Vagina (tissue), 2 donors: ENCODE measurements at regions not wholly inside any gene's neighbourhood (a gene's known extent, or its start where the extent isn't known, plus 50 kb on each side); places are given as distances from the start of the nearest gene placed in this dataset.

Source experiments
- DNase-seq, 2 donors: peaks; one replicate each; pipeline ENCODE4 v3.0.0-alpha.2; 2017; ENCODE audit errors: extremely low spot score in 2 of 2
- H3K27ac ChIP-seq: fragments of 200-600 bp; sonication (generic); one replicate; pipeline ENCODE4 v1.5.1; 2019
- H3K27me3 ChIP-seq: fragments of 200-600 bp; sonication (generic); one replicate; pipeline ENCODE4 v1.5.1; 2019
- H3K36me3 ChIP-seq, 2 donors: fragments of 200-600 bp; sonication (generic); one replicate each; pipeline ENCODE4 v1.5.1; 2017 to 2019
- H3K4me1 ChIP-seq: fragments of 200-600 bp; sonication (generic); one replicate; pipeline ENCODE4 v1.5.1; 2019
- H3K4me3 ChIP-seq, 2 donors: fragments of 200-600 bp; sonication (generic); 1 replicate in 1 of 2; 2 replicates in 1 of 2; pipeline ENCODE4 v1.5.1; 2016 to 2019
- H3K9me3 ChIP-seq: fragments of 200-600 bp; sonication (generic); one replicate; pipeline ENCODE4 v1.5.1; 2019
- POLR2A ChIP-seq, 2 donors: fragments of 450-650 bp; IDR thresholded peaks; one replicate each; pipeline ENCODE4 v1.6.1; 2017; ENCODE audit warnings: antibody characterized with exemption in 2 of 2, mild to moderate bottlenecking in 2 of 2, moderate library complexity in 2 of 2
- POLR2AphosphoS5 ChIP-seq, 2 donors: sonication (generic); formaldehyde crosslinking; IDR thresholded peaks; one replicate each; pipeline ENCODE4 v1.9.0; 2017; ENCODE audit warnings: antibody characterized with exemption in 2 of 2, mild to moderate bottlenecking in 2 of 2, low read depth in 1 of 2; ENCODE audit not compliant: insufficient read depth in 1 of 2
- intact Hi-C: fragments of 100-400 bp; cut with DNase I; formaldehyde crosslinking; loops from one replicate; pipeline ENCODE4 v1.15.1; 2023
- TF ChIP-seq, protein P1 (sequence below), 3 experiments: fragments of 450-650 bp in 2 of 3; fragments of 200-600 bp in 1 of 3; sonication (generic) in 1 of 3; IDR thresholded peaks; one replicate each; pipeline ENCODE4 v1.5.1; 2017 to 2019; ENCODE audit warnings: antibody characterized with exemption in 3 of 3, mild to moderate bottlenecking in 2 of 3, moderate library complexity in 2 of 3

GRCh38 chr13:72129117-72129516 is 262.1 kb upstream of the DACH1 start:
- H3K27me3 ChIP-seq, result no peaks in the 10 kb centered on the region
- H3K36me3 ChIP-seq, result no peaks in the 10 kb centered on the region
- H3K4me1 ChIP-seq, result no peaks in the 10 kb centered on the region
- no peaks in the 10 kb centered on the region for H3K9me3 ChIP-seq
- no peak overlapping the region for H3K4me3 ChIP-seq
- no peak for DNase-seq
- TF ChIP-seq, protein P1, sequence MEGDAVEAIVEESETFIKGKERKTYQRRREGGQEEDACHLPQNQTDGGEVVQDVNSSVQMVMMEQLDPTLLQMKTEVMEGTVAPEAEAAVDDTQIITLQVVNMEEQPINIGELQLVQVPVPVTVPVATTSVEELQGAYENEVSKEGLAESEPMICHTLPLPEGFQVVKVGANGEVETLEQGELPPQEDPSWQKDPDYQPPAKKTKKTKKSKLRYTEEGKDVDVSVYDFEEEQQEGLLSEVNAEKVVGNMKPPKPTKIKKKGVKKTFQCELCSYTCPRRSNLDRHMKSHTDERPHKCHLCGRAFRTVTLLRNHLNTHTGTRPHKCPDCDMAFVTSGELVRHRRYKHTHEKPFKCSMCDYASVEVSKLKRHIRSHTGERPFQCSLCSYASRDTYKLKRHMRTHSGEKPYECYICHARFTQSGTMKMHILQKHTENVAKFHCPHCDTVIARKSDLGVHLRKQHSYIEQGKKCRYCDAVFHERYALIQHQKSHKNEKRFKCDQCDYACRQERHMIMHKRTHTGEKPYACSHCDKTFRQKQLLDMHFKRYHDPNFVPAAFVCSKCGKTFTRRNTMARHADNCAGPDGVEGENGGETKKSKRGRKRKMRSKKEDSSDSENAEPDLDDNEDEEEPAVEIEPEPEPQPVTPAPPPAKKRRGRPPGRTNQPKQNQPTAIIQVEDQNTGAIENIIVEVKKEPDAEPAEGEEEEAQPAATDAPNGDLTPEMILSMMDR (IDR thresholded peaks at IDR 0.05), result no peak
- no peak for TF ChIP-seq POLR2AphosphoS5 (IDR thresholded peaks at IDR 0.05; ENCODE audit: insufficient read depth in 1 of 2, low read depth in 1 of 2)
- TF ChIP-seq POLR2A (IDR thresholded peaks at IDR 0.05), result no peak
- intact Hi-C loops, result no loop called here
- no peak overlapping the region for H3K27ac ChIP-seq

DNA sequence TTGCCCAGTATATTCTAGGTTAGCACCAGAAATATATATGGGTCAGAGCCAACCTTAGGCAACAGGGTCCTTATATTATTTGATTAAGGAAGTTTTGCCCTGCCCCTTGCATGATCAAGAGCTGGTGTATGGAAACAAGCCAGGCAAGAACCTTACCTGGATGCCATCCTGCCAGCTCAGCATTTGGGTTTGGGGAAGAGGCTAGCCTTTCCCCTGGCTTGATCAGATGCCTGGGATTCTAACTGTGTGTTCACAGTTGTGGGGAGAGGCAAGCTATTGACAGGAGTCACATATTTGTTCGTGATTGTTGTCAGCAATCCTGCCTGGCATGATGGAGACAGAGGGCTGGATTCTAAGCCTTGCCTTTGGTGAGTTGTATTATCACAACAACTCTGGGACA is 260.0 kb upstream of the DACH1 start:
- H3K9me3 ChIP-seq, result no peaks in the 10 kb centered on the region
- intact Hi-C loops, result no loop called here
- no peaks in the 10 kb centered on the region for H3K27me3 ChIP-seq
- DNase-seq, result no peak
- H3K4me3 ChIP-seq, result no peak overlapping the region
- no peaks in the 10 kb centered on the region for H3K4me1 ChIP-seq
- no peak overlapping the region for H3K27ac ChIP-seq
- no peaks in the 10 kb centered on the region for H3K36me3 ChIP-seq
- TF ChIP-seq, protein P1 (IDR thresholded peaks at IDR 0.05), result no peak
- TF ChIP-seq POLR2A (IDR thresholded peaks at IDR 0.05), result no peak
- TF ChIP-seq POLR2AphosphoS5 (IDR thresholded peaks at IDR 0.05; ENCODE audit: insufficient read depth in 1 of 2, low read depth in 1 of 2), result no peak

DNA sequence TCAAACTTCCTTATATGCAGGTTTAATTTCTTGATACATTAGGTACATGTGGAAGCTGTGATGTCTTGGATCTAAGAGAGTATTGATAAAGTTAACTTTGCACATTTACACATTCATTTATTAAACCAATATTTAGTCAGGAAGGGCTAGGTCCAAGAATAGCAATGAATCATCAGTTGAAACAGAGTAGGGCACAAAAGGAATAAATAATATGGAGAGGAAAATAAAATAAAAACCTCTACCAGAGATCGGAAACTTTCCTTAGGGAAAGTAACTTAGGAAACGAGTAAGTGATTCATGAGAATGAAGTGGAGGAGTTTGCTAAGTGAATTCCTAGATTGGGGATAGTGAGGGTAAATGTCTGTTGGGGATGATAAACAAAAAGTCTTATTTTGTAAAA is 259.4 kb upstream of the DACH1 start:
- DNase-seq, result no peak
- H3K36me3 ChIP-seq, result no peaks in the 10 kb centered on the region
- no peaks in the 10 kb centered on the region for H3K9me3 ChIP-seq
- intact Hi-C loops, result no loop called here
- H3K4me1 ChIP-seq, result no peaks in the 10 kb centered on the region
- TF ChIP-seq POLR2A (IDR thresholded peaks at IDR 0.05), result no peak
- TF ChIP-seq, protein P1 (IDR thresholded peaks at IDR 0.05), result no peak
- TF ChIP-seq POLR2AphosphoS5 (IDR thresholded peaks at IDR 0.05; ENCODE audit: insufficient read depth in 1 of 2, low read depth in 1 of 2), result no peak
- H3K4me3 ChIP-seq, result no peak overlapping the region
- no peaks in the 10 kb centered on the region for H3K27me3 ChIP-seq
- H3K27ac ChIP-seq, result no peak overlapping the region

DNA sequence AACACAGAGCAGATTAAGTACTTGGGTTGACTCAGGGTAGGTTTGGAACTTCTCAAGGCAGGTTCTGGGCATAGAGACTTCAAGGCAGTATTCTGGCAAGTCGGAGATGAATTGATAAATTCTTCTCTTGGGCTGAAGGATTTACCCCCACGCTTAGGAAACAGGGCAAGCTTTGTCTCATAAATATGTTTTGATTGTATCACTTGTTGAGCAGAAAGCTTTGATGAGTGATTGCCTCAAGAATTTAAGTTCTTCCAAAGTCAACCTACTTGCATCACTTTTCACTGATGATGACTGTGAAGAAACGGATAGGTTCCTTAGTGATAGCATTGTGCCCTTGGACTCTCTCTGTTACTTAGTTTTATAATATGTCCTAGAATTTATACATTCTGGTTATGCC is 258.6 kb upstream of the DACH1 start:
- H3K4me3 ChIP-seq, result no peak overlapping the region
- intact Hi-C loops, result no loop called here
- no peaks in the 10 kb centered on the region for H3K36me3 ChIP-seq
- DNase-seq, result no peak
- H3K27me3 ChIP-seq, result no peaks in the 10 kb centered on the region
- TF ChIP-seq POLR2A (IDR thresholded peaks at IDR 0.05) (no peak), POLR2AphosphoS5 (IDR thresholded peaks at IDR 0.05; ENCODE audit: insufficient read depth in 1 of 2, low read depth in 1 of 2) (no peak)
- TF ChIP-seq, protein P1 (IDR thresholded peaks at IDR 0.05), result no peak
- no peaks in the 10 kb centered on the region for H3K4me1 ChIP-seq
- H3K27ac ChIP-seq, result no peak overlapping the region
- H3K9me3 ChIP-seq, result no peaks in the 10 kb centered on the region

DNA sequence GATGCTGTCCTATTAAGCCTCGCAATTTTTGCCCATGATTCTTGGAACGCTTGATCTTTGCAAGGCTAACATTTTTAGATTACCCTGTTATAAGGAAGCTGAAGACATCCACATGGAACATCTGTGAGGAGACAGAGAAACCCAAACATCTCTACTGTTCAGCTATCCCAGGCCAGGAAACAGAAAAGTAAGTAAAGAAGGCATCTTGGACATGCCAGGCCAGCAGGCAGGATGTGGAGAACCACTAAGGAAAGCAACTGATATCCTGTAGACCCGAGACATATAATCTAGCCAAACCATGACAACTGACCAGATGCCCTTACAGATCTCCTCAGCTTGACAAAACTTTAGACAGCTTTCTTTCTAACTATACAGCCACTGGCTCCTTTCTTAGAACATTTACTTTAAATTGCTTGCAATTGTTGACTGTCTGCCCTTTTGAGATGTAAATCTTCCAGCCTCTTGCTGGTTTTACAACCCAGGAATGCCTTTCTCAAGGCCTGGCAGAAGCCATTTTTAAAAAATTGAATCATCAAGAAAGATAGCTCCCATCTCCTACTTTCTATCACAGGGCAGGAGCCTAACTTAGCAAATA is 255.8 kb upstream of the DACH1 start:
- H3K36me3 ChIP-seq, result no peaks in the 10 kb centered on the region
- intact Hi-C loops, result no loop called here
- H3K27ac ChIP-seq, result no peak overlapping the region
- H3K4me3 ChIP-seq, result no peak overlapping the region
- H3K4me1 ChIP-seq, result no peaks in the 10 kb centered on the region
- DNase-seq, result no peak
- H3K9me3 ChIP-seq, result no peaks in the 10 kb centered on the region
- H3K27me3 ChIP-seq, result no peaks in the 10 kb centered on the region
- no peak for TF ChIP-seq POLR2AphosphoS5 (IDR thresholded peaks at IDR 0.05; ENCODE audit: insufficient read depth in 1 of 2, low read depth in 1 of 2)
- TF ChIP-seq, protein P1 (IDR thresholded peaks at IDR 0.05), result no peak
- no peak for TF ChIP-seq POLR2A (IDR thresholded peaks at IDR 0.05)
